Peyer's patch (tissue), 4 donors: ENCODE measurements at regions not wholly inside any gene's neighbourhood (a gene's known extent, or its start where the extent isn't known, plus 50 kb on each side); places are given as distances from the start of the nearest gene placed in this dataset.

ENCODE experiments used
- DNase-seq, 3 donors: peaks; one replicate each; pipeline ENCODE4 v3.0.0-alpha.2; 2017 to 2019
- H3K27ac ChIP-seq, 4 donors: fragments of 200-600 bp; sonication (generic); one replicate each; pipeline ENCODE4 v1.5.1; 2016 to 2019
- H3K27me3 ChIP-seq, 2 donors: fragments of 200-600 bp; sonication (generic); one replicate each; pipeline ENCODE4 v1.5.1; 2019
- H3K36me3 ChIP-seq, 3 donors: fragments of 200-600 bp; sonication (generic); one replicate each; pipeline ENCODE4 v1.5.1; 2016 to 2019
- H3K4me1 ChIP-seq, 4 donors: fragments of 200-600 bp; sonication (generic); one replicate each; pipeline ENCODE4 v1.5.1; 2016 to 2019
- H3K4me3 ChIP-seq, 4 donors: fragments of 200-600 bp; sonication (generic); 1 replicate in 3 of 4; 2 replicates in 1 of 4; pipeline ENCODE4 v1.5.1; 2016 to 2019; ENCODE audit warnings: mild to moderate bottlenecking in 1 of 4
- H3K9me3 ChIP-seq, 4 donors: fragments of 200-600 bp; sonication (generic); one replicate each; pipeline ENCODE4 v1.5.1; 2016 to 2019; ENCODE audit warnings: mild to moderate bottlenecking in 1 of 4
- POLR2A ChIP-seq, 2 donors: fragments of 450-650 bp; IDR thresholded peaks; one replicate each; pipeline ENCODE4 v1.5.1; 2017; ENCODE audit warnings: antibody characterized with exemption in 2 of 2, mild to moderate bottlenecking in 2 of 2, moderate library complexity in 2 of 2
- TF ChIP-seq, protein P1 (sequence below), 6 experiments: fragments of 450-650 bp in 4 of 6; fragments of 200-600 bp in 2 of 6; sonication (generic) in 1 of 6; IDR thresholded peaks; one replicate each; pipeline ENCODE4 v1.5.1; 2017 to 2019; ENCODE audit warnings: antibody characterized with exemption in 6 of 6, mild to moderate bottlenecking in 3 of 6, moderate library complexity in 1 of 6

DNA sequence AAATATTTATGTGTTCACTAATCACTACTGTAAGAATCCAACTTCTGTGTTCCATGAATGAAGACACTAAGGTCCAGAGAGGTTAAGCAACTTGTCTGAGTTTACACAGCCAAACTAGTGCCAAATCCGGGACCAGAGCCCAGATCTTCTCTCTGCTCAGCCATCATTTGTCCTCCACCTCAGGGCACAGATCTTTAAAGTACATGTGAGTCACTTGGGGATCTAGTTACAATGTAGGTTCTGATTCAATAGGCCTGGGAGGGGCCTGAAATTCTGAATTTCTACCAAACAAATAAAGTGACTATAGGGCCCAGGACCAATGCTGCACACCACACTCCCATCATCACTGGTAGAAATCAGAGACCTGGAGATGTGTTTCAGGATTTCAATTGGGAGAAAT is 162.9 kb downstream of the GXYLT1 start:
- H3K9me3 ChIP-seq, result no peaks in the 10 kb centered on the region
- H3K36me3 ChIP-seq, result no peaks in the 10 kb centered on the region
- DNase-seq, result no peak
- no peaks in the 10 kb centered on the region for H3K4me1 ChIP-seq
- TF ChIP-seq, protein P1, sequence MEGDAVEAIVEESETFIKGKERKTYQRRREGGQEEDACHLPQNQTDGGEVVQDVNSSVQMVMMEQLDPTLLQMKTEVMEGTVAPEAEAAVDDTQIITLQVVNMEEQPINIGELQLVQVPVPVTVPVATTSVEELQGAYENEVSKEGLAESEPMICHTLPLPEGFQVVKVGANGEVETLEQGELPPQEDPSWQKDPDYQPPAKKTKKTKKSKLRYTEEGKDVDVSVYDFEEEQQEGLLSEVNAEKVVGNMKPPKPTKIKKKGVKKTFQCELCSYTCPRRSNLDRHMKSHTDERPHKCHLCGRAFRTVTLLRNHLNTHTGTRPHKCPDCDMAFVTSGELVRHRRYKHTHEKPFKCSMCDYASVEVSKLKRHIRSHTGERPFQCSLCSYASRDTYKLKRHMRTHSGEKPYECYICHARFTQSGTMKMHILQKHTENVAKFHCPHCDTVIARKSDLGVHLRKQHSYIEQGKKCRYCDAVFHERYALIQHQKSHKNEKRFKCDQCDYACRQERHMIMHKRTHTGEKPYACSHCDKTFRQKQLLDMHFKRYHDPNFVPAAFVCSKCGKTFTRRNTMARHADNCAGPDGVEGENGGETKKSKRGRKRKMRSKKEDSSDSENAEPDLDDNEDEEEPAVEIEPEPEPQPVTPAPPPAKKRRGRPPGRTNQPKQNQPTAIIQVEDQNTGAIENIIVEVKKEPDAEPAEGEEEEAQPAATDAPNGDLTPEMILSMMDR (IDR thresholded peaks at IDR 0.05), result no peak
- TF ChIP-seq POLR2A (IDR thresholded peaks at IDR 0.05), result no peak
- no peaks in the 10 kb centered on the region for H3K27me3 ChIP-seq
- no peak overlapping the region for H3K4me3 ChIP-seq
- no peak overlapping the region for H3K27ac ChIP-seq

DNA sequence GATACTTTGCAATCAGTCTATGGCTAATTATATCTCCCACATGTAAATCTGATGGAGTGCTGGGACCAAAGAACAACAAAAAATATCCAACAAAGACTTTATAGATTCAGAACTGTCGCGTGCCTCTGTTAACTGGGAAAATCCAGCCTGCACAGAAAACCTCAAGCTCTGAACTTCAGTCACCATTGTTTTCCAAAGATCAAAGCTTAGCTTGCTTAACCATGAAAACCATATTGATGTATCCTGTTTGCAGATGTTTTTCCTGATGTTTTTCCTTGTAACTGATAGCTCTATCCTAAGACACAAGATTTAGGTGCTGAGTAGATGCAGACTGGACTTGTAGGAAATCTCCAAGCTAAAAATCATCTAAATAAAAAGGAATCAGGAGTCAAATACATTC is 163.7 kb downstream of the GXYLT1 start:
- no peaks in the 10 kb centered on the region for H3K36me3 ChIP-seq
- H3K4me3 ChIP-seq, result no peak overlapping the region
- DNase-seq, result no peak
- TF ChIP-seq POLR2A (IDR thresholded peaks at IDR 0.05), result no peak
- TF ChIP-seq, protein P1 (IDR thresholded peaks at IDR 0.05), result no peak
- no peaks in the 10 kb centered on the region for H3K27me3 ChIP-seq
- no peak overlapping the region for H3K27ac ChIP-seq
- no peaks in the 10 kb centered on the region for H3K4me1 ChIP-seq
- no peaks in the 10 kb centered on the region for H3K9me3 ChIP-seq

DNA sequence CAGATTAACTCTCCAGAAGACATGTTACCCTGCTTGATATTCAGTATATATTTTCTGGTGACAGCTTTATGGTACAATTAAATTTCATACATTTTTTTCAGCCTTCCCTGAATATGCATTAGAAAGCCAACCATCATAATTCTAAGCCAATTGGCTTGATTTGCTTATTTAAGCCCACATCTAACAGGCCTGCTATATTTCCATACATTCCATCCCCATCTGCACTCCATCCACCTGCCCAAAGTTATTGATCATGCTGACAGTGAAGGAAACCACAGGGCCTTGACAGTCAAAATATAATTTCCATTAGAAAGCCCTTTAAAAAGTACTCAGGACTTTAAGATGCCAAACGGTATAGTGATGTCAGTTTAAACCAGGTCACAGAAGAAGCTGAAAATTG is 164.3 kb downstream of the GXYLT1 start:
- Histone ChIP-seq H3K4me3 (no peak overlapping the region), H3K36me3 (no peaks in the 10 kb centered on the region), H3K9me3 (no peaks in the 10 kb centered on the region), H3K27me3 (no peaks in the 10 kb centered on the region), H3K4me1 (no peaks in the 10 kb centered on the region), H3K27ac (no peak overlapping the region)
- TF ChIP-seq, protein P1 (IDR thresholded peaks at IDR 0.05), result no peak
- TF ChIP-seq POLR2A (IDR thresholded peaks at IDR 0.05), result no peak
- no peak for DNase-seq

DNA sequence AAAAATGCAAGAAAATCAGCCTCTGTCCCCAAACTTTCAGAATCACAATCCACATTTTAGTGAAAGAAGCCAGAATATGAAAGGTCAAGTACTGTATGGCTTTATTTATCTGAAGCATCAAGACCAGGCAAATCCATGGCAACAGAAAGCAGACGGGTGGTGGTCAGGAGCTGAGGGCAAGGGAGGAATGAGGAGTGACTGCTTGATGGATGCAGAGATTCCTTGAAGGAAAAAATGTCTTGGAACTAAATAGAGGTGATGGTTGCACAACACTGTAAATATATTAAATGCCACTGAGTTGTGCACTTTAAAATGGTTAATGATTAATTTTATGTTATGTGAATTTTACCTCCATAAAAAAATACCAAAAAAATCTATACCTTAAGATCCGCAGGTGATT is 165.1 kb downstream of the GXYLT1 start:
- no peak for DNase-seq
- no peaks in the 10 kb centered on the region for H3K4me1 ChIP-seq
- H3K27ac ChIP-seq, result no peak overlapping the region
- TF ChIP-seq, protein P1 (IDR thresholded peaks at IDR 0.05), result no peak
- TF ChIP-seq POLR2A (IDR thresholded peaks at IDR 0.05), result no peak
- H3K36me3 ChIP-seq, result no peaks in the 10 kb centered on the region
- H3K4me3 ChIP-seq, result no peak overlapping the region
- H3K27me3 ChIP-seq, result no peaks in the 10 kb centered on the region
- H3K9me3 ChIP-seq, result no peaks in the 10 kb centered on the region

DNA sequence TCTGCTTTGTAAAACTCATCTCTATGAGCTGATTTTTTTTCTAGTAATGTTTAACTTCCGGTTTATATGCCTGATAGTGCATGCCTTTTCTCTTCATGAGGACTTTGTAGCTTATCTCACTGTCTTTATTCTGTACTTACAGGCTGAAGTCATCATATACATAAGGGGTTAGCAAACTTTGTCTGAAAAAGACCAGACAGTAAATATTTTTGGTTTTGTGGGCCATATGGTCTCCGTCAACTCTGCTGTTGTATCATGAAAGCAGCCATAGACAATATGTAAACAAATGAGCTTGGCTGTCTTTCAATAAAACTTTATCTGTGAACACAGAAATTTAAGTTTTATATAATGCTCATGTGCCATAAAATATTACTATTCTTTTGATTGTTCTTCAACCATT is 172.1 kb downstream of the GXYLT1 start:
- H3K4me1 ChIP-seq, result no peaks in the 10 kb centered on the region
- no peak for DNase-seq
- H3K36me3 ChIP-seq, result no peaks in the 10 kb centered on the region
- no peaks in the 10 kb centered on the region for H3K27me3 ChIP-seq
- no peak overlapping the region for H3K4me3 ChIP-seq
- TF ChIP-seq, protein P1 (IDR thresholded peaks at IDR 0.05), result no peak
- TF ChIP-seq POLR2A (IDR thresholded peaks at IDR 0.05), result no peak
- H3K27ac ChIP-seq, result no peak overlapping the region
- no peaks in the 10 kb centered on the region for H3K9me3 ChIP-seq

DNA sequence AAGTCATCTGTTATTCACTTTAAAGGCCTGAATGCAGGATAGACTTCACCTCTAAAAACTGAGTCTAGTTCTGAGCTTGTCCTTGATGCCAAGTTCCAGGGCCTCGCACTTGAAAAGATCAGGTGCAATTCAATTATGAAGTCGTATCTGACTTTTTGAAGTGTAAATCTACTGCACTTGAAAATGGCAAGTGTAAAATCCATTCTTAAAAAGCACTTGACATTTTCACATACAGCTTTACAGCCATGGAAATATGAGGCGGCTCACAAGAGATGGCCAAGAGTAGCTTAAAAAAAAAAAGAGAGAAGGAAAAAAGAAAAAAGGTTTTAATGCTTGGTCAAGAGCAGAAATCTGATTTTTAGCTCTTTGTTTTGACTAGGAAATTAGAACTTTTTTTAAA is 172.5 kb downstream of the GXYLT1 start:
- Histone ChIP-seq H3K4me3 (no peak overlapping the region), H3K27me3 (no peaks in the 10 kb centered on the region), H3K4me1 (no peaks in the 10 kb centered on the region), H3K9me3 (no peaks in the 10 kb centered on the region), H3K36me3 (no peaks in the 10 kb centered on the region), H3K27ac (no peak overlapping the region)
- TF ChIP-seq POLR2A (IDR thresholded peaks at IDR 0.05), result no peak
- TF ChIP-seq, protein P1 (IDR thresholded peaks at IDR 0.05), result no peak
- no peak for DNase-seq
